ENCODE measurements at regions not wholly inside any gene's neighbourhood (a gene's known extent, or its start where the extent isn't known, plus 50 kb on each side); places are given as distances from the start of the nearest gene placed in this dataset.

DNA sequence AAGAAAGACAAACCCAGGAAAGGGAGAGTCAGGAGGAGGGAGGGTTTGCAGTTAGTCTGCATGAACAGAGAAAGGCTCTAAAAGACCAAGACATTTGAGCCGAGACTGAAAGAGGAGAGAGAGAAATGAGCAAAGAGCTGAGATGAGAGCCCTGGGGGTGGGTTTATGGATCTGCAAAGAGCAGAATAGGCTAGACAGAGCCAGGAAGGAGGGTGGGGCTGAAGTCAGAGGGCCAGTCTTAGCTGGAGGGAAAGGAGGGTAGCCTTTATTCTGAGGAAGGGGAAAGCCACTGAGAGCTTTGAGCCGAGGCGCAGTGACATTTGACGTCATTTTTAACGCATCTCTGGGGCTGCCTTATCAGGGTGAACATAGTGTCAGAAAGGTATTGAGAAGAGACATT is 85.7 kb upstream of the CDH13 start:
- ChIA-PET CTCF (no interaction called here), POLR2A (ENCODE audit: low non-redundant PET) (no interaction called here)
- TF ChIP-seq, protein P1, sequence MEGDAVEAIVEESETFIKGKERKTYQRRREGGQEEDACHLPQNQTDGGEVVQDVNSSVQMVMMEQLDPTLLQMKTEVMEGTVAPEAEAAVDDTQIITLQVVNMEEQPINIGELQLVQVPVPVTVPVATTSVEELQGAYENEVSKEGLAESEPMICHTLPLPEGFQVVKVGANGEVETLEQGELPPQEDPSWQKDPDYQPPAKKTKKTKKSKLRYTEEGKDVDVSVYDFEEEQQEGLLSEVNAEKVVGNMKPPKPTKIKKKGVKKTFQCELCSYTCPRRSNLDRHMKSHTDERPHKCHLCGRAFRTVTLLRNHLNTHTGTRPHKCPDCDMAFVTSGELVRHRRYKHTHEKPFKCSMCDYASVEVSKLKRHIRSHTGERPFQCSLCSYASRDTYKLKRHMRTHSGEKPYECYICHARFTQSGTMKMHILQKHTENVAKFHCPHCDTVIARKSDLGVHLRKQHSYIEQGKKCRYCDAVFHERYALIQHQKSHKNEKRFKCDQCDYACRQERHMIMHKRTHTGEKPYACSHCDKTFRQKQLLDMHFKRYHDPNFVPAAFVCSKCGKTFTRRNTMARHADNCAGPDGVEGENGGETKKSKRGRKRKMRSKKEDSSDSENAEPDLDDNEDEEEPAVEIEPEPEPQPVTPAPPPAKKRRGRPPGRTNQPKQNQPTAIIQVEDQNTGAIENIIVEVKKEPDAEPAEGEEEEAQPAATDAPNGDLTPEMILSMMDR (conservative IDR thresholded peaks at IDR 0.05; ENCODE audit: low read depth), result no peak
- DNase-seq (ENCODE audit: low spot score), result no peak
- H3K27ac ChIP-seq, result no peak overlapping the region

DNA sequence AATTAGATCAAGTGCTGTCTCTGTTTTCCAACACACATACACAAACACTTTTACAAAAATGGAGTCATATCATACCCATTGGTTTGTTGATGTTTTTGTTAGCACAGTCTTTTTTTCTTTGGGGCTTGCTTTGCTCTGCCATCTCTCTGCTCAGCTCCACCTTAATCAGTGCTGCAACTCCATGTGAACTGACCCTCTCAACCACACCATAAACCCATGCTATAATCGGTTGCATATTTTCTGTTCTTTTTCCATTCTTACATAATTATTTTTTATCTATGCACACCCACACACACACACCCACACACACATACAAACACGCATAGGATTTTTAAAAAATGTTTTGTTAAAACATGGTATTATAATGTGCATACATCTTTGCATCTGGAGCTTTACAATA is 91.0 kb upstream of the CDH13 start:
- DNase-seq (ENCODE audit: low spot score), result no peak
- TF ChIP-seq, protein P1 (conservative IDR thresholded peaks at IDR 0.05; ENCODE audit: low read depth), result no peak
- POLR2A ChIA-PET (ENCODE audit: low non-redundant PET), result no interaction called here
- CTCF ChIA-PET, result no interaction called here
- no peak overlapping the region for H3K27ac ChIP-seq

DNA sequence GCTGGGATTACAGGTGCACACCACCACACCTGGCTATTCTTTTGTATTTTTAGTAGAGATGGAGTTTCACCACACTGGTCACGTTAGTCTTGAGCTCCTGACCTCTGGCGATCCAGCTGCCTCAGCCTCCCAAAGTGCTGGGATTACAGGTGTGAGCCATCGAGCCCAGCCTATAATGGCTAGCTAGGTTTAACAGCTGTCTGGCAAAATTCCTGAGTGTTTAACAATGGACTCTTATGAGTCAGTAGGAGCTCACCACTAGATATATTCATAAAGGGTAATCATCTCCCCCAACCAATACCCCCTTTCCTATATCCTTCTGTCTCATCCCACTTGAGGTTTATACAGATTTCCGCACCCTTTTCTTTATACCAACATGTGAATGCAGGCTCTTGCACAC is 91.5 kb upstream of the CDH13 start:
- no peak overlapping the region for H3K27ac ChIP-seq
- TF ChIP-seq, protein P1 (conservative IDR thresholded peaks at IDR 0.05; ENCODE audit: low read depth), result no peak
- CTCF ChIA-PET, result no interaction called here
- POLR2A ChIA-PET (ENCODE audit: low non-redundant PET), result interaction anchor here (0.6 kb wide), 1 partner anchor 1274 kb away, joined by 7 read pairs; no protein-coding TSS in a partner anchor
- no peak for DNase-seq (ENCODE audit: low spot score)

DNA sequence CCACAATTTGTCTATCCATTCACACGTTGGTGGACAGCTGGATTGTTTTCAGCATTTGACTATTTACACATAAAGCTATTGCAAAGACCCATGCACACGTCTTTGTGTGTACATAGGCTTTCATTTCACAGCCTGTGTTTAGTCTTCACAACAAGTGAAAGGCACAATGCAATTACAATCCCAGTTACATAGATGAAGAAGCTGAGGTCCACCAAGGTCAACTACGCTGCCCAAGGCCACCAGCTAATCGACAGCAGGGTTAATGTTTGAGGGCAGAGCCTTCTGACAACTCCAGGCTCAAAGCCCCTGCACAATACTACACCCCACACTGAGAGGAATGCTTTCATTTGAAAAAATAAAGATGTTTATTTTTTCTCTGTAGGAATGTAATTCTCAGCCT is 93.6 kb upstream of the CDH13 start:
- CTCF ChIA-PET, result no interaction called here
- TF ChIP-seq, protein P1 (conservative IDR thresholded peaks at IDR 0.05; ENCODE audit: low read depth), result no peak
- POLR2A ChIA-PET (ENCODE audit: low non-redundant PET), result no interaction called here
- no peak for DNase-seq (ENCODE audit: low spot score)
- H3K27ac ChIP-seq, result no peak overlapping the region

DNA sequence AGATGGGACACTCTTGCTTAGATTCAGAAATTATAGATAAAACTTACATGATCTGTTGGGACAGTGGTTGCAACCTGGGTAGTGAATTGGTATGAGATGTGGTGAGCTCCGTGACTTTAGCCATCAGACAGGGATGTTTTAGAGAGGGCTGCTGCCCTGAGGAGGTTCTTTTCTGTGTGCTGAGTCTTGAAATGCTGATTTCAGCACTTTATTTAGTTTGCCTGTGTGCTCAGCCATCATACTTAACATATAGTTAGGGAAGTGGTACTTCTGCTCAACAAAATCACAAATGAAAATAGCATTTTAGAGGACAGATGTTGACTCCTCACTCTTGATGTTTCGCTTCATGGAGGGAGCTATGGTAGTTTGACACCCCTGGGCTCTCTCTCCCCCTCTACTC is 95.9 kb upstream of the CDH13 start:
- no peak overlapping the region for H3K27ac ChIP-seq
- TF ChIP-seq, protein P1 (conservative IDR thresholded peaks at IDR 0.05; ENCODE audit: low read depth), result no peak
- ChIA-PET CTCF (interaction anchor here (0.6 kb wide), 1 partner anchor 570 kb away, joined by 4 read pairs; no protein-coding TSS in a partner anchor), POLR2A (ENCODE audit: low non-redundant PET) (no interaction called here)
- DNase-seq (ENCODE audit: low spot score), result no peak

DNA sequence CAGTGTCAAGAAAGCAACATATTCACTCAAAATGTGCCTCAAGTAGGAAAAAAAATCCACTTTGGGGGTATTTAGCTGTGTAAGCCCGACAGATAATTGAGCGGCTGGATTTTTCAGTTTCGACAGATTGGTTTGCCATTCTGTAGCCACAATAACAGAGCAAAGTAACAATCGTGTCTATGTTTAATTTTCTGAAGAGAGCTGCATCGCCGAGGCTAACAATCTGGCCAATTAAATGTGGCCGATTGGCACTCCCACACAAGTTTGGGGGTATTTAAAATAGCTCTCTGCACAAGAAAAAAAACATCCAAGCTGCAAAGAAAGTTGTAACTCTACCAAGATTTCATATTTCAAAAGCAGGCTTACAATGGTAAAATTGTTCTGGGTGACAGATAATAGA is 99.7 kb upstream of the CDH13 start:
- DNase-seq (ENCODE audit: low spot score), result no peak
- ChIA-PET CTCF (interaction anchor here (1.2 kb wide), 1 partner anchor 9 kb away, joined by 3 read pairs; no protein-coding TSS in a partner anchor), POLR2A (ENCODE audit: low non-redundant PET) (no interaction called here)
- TF ChIP-seq, protein P1 (conservative IDR thresholded peaks at IDR 0.05; ENCODE audit: low read depth), result no peak
- no peak overlapping the region for H3K27ac ChIP-seq

DNA sequence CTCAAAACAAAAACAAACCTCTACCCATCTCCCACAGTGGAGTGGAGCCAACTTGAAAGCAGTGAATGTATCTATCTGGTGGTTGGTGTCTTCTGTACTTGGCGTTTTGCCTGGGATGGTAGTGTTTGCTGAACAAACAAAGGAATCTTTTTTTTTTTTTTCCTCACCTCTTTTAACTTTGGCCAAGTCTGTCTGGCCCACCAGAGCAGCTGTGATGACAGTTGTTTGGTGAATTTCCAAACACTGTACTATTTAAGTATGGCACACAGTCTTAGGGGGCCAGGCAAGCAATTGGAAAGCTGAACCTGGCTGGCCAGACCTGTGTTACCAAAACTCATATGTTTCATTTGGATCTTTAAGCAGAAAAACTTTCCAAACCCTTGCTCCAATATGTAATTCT is 101.8 kb upstream of the CDH13 start:
- ChIA-PET CTCF (no interaction called here), POLR2A (ENCODE audit: low non-redundant PET) (no interaction called here)
- no peak for DNase-seq (ENCODE audit: low spot score)
- TF ChIP-seq, protein P1 (conservative IDR thresholded peaks at IDR 0.05; ENCODE audit: low read depth), result no peak
- no peak overlapping the region for H3K27ac ChIP-seq
